Body of pancreas (tissue), 4 donors: ENCODE measurements at regions not wholly inside any gene's neighbourhood (a gene's known extent, or its start where the extent isn't known, plus 50 kb on each side); places are given as distances from the start of the nearest gene placed in this dataset.

Experiments used
- ATAC-seq: fragments of 150-250 bp; one replicate; pipeline ENCODE4 v1.9.1; 2016
- DNase-seq, 4 donors: peaks; one replicate each; pipeline ENCODE4 v3.0.0-alpha.2; 2019
- H3K27ac ChIP-seq, 4 donors: fragments of 200-600 bp; sonication (generic); 1 replicate in 3 of 4; 2 replicates in 1 of 4; pipeline versions ENCODE4 v1.5.1 to v1.6.1; 2016 to 2019; ENCODE audit warnings: mild to moderate bottlenecking in 1 of 4, mixed read lengths in 1 of 4, moderate library complexity in 1 of 4
- H3K27me3 ChIP-seq, 2 donors: fragments of 200-600 bp; sonication (generic); one replicate each; pipeline ENCODE4 v1.6.0; 2016; ENCODE audit warnings: mild to moderate bottlenecking in 1 of 2
- H3K36me3 ChIP-seq, 2 donors: fragments of 200-600 bp; sonication (generic); replicated peaks in 1 of 2; 2 replicates each; pipeline ENCODE4 v1.5.1; 2016; ENCODE audit warnings: low read depth in 2 of 2; ENCODE audit not compliant: insufficient read depth in 1 of 2
- H3K4me1 ChIP-seq: fragments of 200-600 bp; sonication (generic); one replicate; pipeline ENCODE4 v1.6.0; 2016
- H3K4me3 ChIP-seq, 2 donors: fragments of 200-600 bp; sonication (generic); 1 replicate in 1 of 2; 2 replicates in 1 of 2; pipeline ENCODE4 v1.5.1; 2016 to 2019
- H3K9me3 ChIP-seq, 3 donors: fragments of 200-600 bp; sonication (generic); 1 replicate in 2 of 3; 2 replicates in 1 of 3; pipeline ENCODE4 v1.5.1; 2016
- POLR2A ChIP-seq, 3 donors: fragments of 450-650 bp; IDR thresholded peaks; one replicate each; pipeline ENCODE4 v1.6.1; 2016; ENCODE audit warnings: antibody characterized with exemption in 3 of 3, mild to moderate bottlenecking in 2 of 3
- WGBS, 2 donors: methylation state at CpG; one replicate each; pipeline ENCODE4 v1.1.5; 2017; 5-methylcytosine and 5-hydroxymethylcytosine counted together
- intact Hi-C: fragments of 100-400 bp; cut with DNase I; formaldehyde crosslinking; loops from one replicate; pipeline ENCODE4 v1.15.1; 2023
- TF ChIP-seq, protein P1 (sequence below), 7 experiments: fragments of 450-650 bp in 4 of 7; fragments of 200-600 bp in 3 of 7; sonication (generic) in 3 of 7; IDR thresholded peaks; one replicate each; pipeline ENCODE4 v1.5.1; 2016 to 2019; ENCODE audit warnings: antibody characterized with exemption in 7 of 7

DNA sequence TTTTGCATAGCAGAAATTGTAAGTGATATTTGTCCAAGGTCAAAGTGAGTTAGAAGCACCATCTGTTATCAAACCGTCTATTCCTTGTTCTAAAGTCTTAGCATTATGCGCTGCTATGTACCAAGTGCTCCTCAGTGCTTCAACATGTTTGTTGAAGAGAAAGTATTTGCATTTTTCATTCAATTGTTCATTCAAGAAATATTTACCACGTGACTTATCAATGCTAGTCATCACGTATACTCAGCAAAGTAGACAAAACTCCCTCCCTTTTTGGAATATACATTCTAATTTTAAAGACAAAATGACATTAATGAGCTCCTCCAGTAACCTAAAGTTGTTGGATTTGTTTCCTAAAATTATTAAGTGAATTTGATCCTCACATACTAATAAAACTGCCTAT, 388.0 kb upstream of the CDH8 start:
- WGBS, 2 donors, result 59 to 67% methylated on average over 4 of the region's 4 CpGs
- intact Hi-C loops, result no loop called here
- TF ChIP-seq POLR2A (IDR thresholded peaks at IDR 0.05), result no peak
- TF ChIP-seq, protein P1, sequence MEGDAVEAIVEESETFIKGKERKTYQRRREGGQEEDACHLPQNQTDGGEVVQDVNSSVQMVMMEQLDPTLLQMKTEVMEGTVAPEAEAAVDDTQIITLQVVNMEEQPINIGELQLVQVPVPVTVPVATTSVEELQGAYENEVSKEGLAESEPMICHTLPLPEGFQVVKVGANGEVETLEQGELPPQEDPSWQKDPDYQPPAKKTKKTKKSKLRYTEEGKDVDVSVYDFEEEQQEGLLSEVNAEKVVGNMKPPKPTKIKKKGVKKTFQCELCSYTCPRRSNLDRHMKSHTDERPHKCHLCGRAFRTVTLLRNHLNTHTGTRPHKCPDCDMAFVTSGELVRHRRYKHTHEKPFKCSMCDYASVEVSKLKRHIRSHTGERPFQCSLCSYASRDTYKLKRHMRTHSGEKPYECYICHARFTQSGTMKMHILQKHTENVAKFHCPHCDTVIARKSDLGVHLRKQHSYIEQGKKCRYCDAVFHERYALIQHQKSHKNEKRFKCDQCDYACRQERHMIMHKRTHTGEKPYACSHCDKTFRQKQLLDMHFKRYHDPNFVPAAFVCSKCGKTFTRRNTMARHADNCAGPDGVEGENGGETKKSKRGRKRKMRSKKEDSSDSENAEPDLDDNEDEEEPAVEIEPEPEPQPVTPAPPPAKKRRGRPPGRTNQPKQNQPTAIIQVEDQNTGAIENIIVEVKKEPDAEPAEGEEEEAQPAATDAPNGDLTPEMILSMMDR (IDR thresholded peaks at IDR 0.05), result no peak

DNA sequence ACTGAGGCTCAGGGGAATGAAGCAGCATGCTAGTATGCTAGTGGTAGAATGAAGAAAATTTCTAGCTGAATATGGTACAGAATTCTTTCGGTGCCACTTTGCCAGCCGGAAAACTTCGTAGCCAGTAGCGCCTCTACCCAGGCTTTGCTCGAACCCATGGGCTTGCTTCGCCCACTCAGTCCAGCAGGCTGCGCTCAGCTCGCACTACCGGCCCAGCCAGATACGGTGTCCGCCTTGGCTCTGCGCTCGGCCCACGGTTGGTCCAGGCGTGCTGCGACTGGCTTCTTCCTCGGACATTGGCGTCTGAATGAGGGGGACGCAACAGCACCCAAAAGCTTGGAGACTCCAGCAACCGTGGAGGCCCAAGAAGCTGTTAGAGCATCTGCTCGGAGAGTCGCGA, 372.5 kb upstream of the CDH8 start:
- Histone ChIP-seq H3K4me3 (no peak overlapping the region), H3K4me1 (no peaks in the 10 kb centered on the region), H3K9me3 (no peaks in the 10 kb centered on the region), H3K36me3 (no peaks in the 10 kb centered on the region), H3K27me3 (no peaks in the 10 kb centered on the region), H3K27ac (no peak overlapping the region)
- no peak for ATAC-seq
- 51% methylated on average over 23 of the region's 23 CpGs for WGBS, 2 donors
- DNase-seq, result no peak
- intact Hi-C loops, result no loop called here
- TF ChIP-seq, protein P1 (IDR thresholded peaks at IDR 0.05), result no peak
- no peak for TF ChIP-seq POLR2A (IDR thresholded peaks at IDR 0.05)

More for the DNA sequence above, 388.0 kb upstream of the CDH8 start:
- DNase-seq (no peak), ATAC-seq (no peak)
- Histone ChIP-seq H3K4me3 (no peak overlapping the region), H3K9me3 (no peaks in the 10 kb centered on the region), H3K36me3 (no peaks in the 10 kb centered on the region), H3K4me1 (no peaks in the 10 kb centered on the region), H3K27me3 (no peaks in the 10 kb centered on the region), H3K27ac (no peak overlapping the region)

DNA sequence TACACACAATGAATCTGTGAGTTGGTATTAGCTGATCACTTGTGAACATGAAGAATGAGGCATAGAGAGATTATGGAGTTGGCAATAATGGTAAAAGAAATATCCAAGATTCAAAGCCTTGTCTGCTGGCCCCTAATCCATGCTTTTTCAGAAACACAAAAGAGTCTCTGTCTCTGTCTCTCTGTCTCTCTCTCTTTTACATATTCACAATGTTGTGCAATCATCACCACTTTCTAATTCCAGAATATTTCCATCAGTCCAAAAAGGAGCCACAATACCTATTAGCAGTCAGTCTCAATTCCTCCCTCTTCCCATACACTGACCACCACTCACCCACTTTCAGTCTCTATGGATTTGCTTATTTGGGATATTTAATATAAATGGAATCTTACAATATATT, 370.1 kb upstream of the CDH8 start:
- no peak overlapping the region for H3K27ac ChIP-seq
- H3K36me3 ChIP-seq, result no peaks in the 10 kb centered on the region
- DNase-seq, result no peak
- H3K9me3 ChIP-seq, result no peaks in the 10 kb centered on the region
- no peaks in the 10 kb centered on the region for H3K27me3 ChIP-seq
- no peak overlapping the region for H3K4me3 ChIP-seq
- no peak for ATAC-seq
- TF ChIP-seq, protein P1 (IDR thresholded peaks at IDR 0.05), result no peak
- TF ChIP-seq POLR2A (IDR thresholded peaks at IDR 0.05), result no peak
- no peaks in the 10 kb centered on the region for H3K4me1 ChIP-seq
- intact Hi-C loops, result no loop called here

DNA sequence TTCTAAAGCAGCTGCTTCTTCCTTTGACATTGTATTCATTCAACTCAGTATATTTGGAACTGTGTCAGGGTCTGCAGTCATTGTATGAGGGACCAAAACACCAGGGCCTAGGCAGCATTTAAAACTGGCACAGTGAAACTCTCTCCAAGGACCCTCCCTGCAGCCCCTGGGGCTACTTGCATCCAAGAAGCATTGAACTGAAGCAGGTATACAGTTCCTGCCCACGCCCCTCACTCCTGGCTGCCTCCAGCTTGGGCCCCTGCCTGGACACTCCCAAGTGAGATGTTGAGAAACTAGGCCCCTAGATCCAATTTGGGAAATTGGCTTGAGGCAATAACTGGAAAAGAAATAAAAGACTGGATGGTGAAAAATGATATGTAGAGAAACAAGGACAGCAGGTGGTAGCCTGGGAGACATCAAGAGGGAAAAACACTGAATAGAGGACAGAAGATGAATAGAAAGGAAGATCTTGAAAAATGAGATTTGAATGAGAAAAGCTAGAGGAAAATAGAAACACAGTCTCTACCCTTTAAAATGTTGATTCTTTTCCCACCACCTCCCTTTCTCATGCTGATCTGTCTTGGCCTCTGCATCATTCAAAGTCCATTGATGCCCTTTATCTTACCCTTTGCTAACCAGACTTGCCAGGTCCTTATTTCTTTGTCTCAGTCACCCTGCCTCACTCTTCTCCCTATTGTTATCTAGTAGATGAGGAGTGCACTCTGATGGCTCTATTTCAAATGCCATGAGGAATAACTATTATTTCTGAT, 368.8 kb upstream of the CDH8 start:
- Histone ChIP-seq H3K4me3 (no peak overlapping the region), H3K36me3 (no peaks in the 10 kb centered on the region), H3K27me3 (no peaks in the 10 kb centered on the region), H3K27ac (no peak overlapping the region), H3K4me1 (no peaks in the 10 kb centered on the region), H3K9me3 (no peaks in the 10 kb centered on the region)
- no peak for DNase-seq
- TF ChIP-seq, protein P1 (IDR thresholded peaks at IDR 0.05), result no peak
- TF ChIP-seq POLR2A (IDR thresholded peaks at IDR 0.05), result no peak
- 33 to 60% methylated on average over 1 of the region's 1 CpG for WGBS, 2 donors
- intact Hi-C loops, result no loop called here
- no peak for ATAC-seq

DNA sequence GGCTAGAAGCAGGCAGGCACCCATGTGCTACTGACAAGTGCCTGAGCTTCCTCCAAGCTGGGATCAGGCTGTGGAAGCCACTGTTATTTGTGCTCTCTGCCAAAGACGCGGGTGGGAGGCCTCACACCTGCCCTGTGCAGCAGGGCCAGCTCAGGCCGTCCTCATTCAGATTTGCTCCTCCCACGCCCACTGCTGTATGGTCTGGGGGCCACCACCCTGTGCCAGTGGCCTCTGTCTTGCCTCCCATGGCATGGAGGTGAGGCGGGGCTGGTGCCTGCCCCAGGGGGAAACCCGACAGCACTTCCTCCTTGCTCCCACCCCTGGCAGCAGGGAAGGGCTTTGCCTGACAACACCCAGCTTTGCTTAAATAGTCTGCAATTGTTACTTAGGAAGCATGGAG, 356.5 kb upstream of the CDH8 start:
- H3K4me1 ChIP-seq, result no peaks in the 10 kb centered on the region
- H3K36me3 ChIP-seq, result no peaks in the 10 kb centered on the region
- no peaks in the 10 kb centered on the region for H3K9me3 ChIP-seq
- DNase-seq, result no peak
- 49 to 51% methylated on average over 3 to 4 of the region's 6 CpGs for WGBS, 2 donors
- no peak for TF ChIP-seq POLR2A (IDR thresholded peaks at IDR 0.05)
- TF ChIP-seq, protein P1 (IDR thresholded peaks at IDR 0.05), result no peak
- no peak overlapping the region for H3K4me3 ChIP-seq
- no peak for ATAC-seq
- intact Hi-C loops, result no loop called here
- H3K27me3 ChIP-seq, result no peaks in the 10 kb centered on the region
- no peak overlapping the region for H3K27ac ChIP-seq
